Activated gamma-delta T cell treated with Interleukin-2 at 50 U/mL for 16 hours (primary cell): ENCODE measurements at regions not wholly inside any gene's neighbourhood (a gene's known extent, or its start where the extent isn't known, plus 50 kb on each side); places are given as distances from the start of the nearest gene placed in this dataset.

Experiments
- DNase-seq: peaks from one replicate; pipeline ENCODE4 v3.0.0-alpha.2; 2020

DNA sequence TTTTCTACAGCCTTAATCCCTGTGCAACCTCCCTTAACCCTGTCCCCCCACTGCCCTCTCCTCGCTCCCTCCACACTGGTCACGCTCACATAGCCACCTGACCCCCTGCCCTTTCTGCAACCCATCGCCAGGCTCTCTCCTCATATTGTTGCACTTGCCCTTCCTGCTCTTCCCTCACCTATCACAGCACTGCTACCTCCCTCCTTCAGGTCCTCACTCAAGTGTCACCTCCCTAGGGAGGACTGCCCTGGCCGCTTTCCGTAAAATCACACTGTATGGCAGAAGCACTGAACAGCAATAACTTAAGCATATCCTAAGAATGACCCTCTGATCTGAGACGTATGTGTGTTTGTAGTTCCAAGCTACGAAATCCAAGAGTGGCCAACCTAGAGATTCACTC, 406.0 kb downstream of the SIPA1L2 start:
- DNase-seq = no peak

DNA sequence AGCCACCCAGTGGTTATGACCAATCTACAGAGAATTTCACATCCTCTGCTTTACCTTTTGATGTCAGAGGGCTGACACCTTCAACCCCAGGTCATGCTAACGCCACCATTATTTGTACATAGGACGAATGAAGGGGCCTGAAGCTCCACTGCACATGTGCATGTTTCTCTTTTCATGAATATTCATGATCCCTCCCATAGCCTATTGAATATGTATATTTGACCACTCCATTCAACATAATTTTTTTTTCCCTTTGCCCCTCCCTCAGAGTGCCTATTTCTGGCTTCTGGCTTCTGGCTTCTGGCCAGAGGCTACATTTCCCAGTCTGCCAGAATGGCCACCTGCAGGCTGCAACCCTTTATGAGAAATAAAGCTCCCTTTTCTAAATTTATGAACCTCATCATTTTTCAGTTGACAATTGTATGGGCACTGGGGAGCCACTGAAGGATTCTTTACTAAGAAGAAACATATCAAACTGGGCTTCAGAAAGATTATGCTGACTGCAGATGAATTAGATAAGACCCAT, 406.7 kb downstream of the SIPA1L2 start:
- no peak for DNase-seq

GRCh38 chr1:232222614-232223013, 407.3 kb downstream of the SIPA1L2 start:
- no peak for DNase-seq

GRCh38 chr1:232221802-232222499, 408.0 kb downstream of the SIPA1L2 start:
- DNase-seq = no peak

GRCh38 chr1:232218955-232219865, 410.7 kb downstream of the SIPA1L2 start:
- DNase-seq = no peak

GRCh38 chr1:232213928-232214327, 416.0 kb downstream of the SIPA1L2 start:
- DNase-seq = no peak

DNA sequence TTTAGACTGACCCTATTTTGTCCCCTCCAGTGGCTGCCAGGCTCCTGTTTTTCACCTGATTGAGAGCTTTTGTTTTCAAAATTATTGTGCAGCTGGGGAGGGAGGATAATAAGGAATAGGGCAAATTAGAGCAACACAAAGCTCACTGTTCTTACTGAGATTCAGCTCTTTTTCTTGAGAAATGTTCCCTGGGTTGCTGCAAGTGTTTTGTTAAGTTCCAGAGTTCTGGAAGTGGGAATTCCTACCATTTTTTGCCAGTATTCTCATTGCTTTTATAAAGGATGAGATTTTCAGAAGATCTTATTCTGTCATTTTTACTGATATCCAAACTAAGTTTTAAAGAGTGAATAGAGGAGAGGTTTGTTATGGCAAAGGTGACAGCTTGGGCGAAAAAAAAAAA, 417.7 kb downstream of the SIPA1L2 start:
- no peak for DNase-seq

- no peak for DNase-seq
Observed at GRCh38 chr1:232211149-232211548, 418.8 kb downstream of the SIPA1L2 start.

- DNase-seq = no peak
Observed at GRCh38 chr1:232209357-232209756, 420.6 kb downstream of the SIPA1L2 start.

DNA sequence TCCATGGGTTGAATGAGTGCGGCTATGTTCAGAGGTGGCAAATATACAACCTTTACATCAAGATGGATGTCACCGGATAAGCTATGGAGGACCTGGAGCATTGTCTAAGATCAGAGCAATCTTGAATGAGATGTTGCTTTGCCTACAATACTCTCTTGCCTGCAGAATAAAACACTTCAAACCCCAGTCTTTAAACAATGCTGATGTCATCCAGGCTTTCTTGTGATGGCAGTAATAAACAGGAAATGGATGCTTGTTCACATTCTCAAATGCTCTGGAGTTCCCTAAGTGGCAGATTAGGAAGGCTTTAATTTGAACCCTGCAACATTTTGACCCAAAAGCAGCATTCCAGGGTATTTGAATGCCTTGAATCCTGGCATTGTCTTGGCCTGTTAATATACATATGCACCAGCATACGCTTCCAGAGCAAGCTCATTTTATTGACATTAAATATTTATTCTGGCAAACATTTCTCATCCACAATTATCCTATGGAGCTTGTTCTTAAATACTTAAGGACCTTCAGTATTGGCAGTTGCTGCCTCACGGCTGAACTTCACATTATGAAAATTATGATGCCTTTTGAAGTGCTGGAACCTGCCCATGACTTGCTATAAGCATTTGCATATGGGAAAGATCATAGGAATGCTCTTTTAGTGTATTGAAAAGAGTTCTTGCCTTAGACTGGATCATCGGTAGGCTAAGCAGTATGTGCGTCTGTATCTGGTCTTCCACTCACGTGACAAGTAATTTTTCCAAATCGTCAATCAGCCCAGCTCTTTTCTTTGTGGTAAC, 422.7 kb downstream of the SIPA1L2 start:
- DNase-seq = no peak

DNA sequence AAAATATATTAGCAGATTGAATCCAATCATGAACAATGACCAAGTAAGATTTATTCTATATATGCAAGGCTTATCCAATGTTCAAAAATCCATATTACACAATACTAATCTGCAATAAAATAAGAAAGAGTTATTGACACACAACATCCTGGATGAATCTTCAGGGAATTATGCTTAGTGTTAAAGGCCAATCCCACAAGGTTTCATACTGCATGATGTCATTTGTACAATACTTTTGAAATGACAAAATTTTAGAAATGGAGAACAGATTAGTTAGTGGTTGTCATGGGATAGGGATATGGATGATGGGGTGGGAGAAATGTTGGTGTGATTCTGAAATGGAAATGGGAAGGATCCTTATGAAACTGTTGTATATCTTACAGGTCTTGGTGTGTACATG, 425.7 kb downstream of the SIPA1L2 start:
- DNase-seq = no peak

DNA sequence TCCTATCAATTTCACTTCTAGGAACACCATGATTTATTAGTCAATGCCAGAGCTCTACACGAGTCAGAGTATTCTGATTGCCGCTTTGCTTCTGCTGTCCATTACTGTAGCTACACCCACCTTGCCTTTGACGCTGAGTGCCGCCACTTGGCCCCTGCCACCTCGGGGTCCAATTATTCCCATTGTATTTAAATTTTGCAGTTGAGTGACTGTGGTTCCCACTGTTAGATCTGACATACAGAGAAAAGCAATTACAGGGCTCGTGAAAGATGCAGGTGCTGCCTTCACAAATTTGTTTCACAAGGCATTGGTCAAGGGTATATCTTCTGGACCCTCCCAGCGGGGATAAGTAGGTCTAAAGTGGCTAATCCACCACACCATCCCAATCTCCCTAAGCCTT, 428.9 kb downstream of the SIPA1L2 start:
- DNase-seq = no peak

DNA sequence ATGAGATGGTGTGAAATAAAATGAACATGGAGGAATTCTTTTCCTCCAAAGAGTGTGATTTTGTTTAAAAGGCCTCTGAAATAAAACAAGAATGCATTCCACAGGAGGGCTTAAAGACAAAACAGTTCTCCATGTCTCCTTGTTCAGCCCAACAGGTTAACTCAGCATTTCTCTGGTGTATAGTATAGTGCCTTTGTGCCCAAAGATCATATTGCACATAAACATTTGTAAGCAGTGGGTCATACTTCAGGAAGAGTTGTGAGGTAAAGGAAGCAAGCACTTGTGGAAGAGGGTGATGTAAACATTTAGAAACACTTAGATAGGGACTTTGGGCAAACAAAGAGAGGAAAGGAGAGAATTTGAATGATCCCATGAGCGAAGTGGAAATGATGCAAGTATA, 433.9 kb downstream of the SIPA1L2 start:
- DNase-seq = no peak

DNA sequence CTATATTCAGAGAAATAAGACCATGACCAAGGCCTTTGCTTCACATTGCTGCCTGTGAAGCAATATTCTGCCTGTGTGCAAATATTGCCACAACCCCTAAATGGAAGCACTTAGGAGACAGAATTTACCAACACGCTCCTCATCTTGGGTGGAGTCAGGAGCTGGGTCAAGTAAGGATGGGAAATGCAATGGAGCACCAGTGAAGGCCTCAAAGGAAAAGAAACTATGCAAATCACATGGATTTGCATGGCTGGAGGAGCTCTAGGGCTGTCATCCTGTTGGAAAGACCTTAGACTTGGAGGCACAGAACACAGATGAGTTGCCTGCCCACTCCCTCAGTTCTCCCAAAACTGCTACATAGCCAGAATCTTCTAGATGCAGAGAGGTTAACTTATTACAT, 435.5 kb downstream of the SIPA1L2 start:
- no peak for DNase-seq

DNA sequence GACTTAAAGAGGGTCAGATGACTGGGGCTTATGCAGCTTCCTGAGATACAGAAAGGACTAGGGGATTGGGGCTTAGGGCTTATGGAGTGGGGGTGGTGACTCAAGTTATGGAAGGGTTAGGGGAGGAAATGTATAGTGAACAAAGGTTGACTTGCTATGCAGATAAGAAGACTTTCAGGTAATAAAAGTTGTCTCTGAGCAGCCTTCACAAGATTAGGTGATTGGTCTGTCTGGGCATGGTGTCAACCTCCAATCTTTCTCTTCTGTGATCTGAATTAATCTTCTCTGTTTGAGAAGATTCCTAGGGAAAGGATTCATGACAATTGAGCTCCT, 436.5 kb downstream of the SIPA1L2 start:
- DNase-seq = no peak

DNA sequence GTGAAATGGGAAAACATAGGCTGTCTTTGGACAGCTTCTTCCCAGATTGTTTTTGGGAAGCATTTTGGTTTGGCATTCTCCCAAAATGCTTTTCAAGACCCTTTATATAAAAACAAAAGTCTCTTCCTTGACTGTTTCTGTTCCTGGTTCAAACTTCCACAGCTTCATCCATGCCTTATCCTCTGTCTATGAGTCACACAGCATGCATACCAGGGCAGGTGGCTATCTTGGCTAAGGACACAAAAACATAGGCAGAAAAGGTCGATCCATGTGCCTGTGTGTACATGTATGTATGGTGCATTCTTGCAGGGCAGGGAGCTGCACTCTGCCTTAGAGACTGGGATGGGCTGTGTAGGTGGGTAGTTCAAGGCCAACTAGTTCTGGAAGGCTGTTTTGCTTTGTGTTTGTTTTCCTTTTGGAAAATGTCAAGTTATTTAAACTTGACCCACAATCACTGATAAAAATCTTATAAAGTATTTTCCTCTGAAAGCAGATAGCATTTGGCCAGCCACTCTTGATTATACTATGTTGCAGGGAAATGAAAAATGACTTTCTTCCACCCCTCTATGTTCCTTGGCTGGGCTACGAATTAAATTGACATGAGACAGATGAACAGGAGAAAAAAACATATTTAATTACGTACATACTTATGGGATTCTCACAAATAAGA, 437.0 kb downstream of the SIPA1L2 start:
- no peak for DNase-seq

GRCh38 chr1:232191560-232191959, 438.4 kb downstream of the SIPA1L2 start:
- DNase-seq = no peak

DNA sequence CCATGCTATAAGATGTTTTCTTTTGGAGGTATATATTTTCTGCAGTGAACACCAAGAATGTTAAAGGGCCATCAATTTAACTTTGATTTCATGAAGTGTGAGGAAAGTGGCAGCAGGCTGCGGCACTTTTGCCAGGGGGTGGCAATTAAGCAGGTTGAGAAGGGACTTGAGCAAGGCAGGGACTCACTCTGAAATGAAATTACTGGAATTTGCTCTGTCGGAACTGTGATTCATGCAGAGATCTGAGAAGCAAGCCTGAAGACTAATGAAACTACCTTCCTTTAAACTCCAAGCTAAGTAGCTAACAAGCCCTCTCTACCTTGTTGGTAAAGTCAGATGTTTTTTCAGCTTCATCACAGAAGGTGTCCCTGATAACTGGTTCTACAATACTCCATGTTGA, 441.6 kb downstream of the SIPA1L2 start:
- DNase-seq = no peak

GRCh38 chr1:232186931-232187330, 443.0 kb downstream of the SIPA1L2 start:
- DNase-seq = no peak

GRCh38 chr1:232184561-232185530, 445.1 kb downstream of the SIPA1L2 start:
- no peak for DNase-seq

DNA sequence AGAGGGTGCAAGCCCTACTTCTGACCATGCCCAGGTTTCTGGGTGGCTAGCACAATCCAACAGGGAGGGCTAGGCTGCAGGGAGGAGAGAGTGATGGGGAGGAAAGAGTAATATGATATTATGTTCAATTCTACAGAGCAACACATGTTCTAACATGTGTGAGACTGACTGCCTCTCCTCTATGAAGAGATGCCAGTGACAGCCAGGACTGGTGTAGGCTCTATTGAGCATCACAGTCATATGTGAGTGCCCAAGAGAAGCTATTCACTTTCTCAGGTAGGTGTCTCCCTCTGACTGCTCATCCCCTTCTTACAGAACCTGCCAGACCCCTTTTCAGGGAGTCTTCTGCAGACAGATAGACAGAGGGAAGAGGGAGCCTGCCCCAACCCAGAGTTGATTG, 446.1 kb downstream of the SIPA1L2 start:
- no peak for DNase-seq
